HEK293 (cell line): ENCODE measurements at regions not wholly inside any gene's neighbourhood (a gene's known extent, or its start where the extent isn't known, plus 50 kb on each side); places are given as distances from the start of the nearest gene placed in this dataset.

ENCODE experiments used
- CTCF ChIA-PET: fragments of 350-600 bp; formaldehyde crosslinking; extraction: SDS; loops from one replicate; lab custom pipeline; 2021; ENCODE audit warnings: antibody characterized with exemption; lab: Yijun Ruan, JAX
- POLR2A ChIA-PET: fragments of 300-600 bp; formaldehyde crosslinking; extraction: SDS; loops from one replicate; lab custom pipeline; 2020; ENCODE audit warnings: antibody characterized with exemption, inconsistent platforms; lab: Yijun Ruan, JAX
- H3K27ac ChIP-seq: fragments of 200-500 bp; sonication (Bioruptor generic); 2 replicates; pipeline ENCODE4 v1.5.1; 2014; ENCODE audit warnings: low read depth, low read length, control low read depth, inconsistent platforms; ENCODE audit errors: extremely low read depth
- H3K36me3 ChIP-seq, 2 experiments: fragments of 200-500 bp in 1 of 2; sonication (Bioruptor generic) in 1 of 2; 1 replicate in 1 of 2; 2 replicates in 1 of 2; pipeline ENCODE4 v1.5.1; 2014 to 2017; ENCODE audit warnings: inconsistent platforms in 2 of 2, low read length in 2 of 2; ENCODE audit not compliant: control insufficient read depth in 2 of 2, insufficient read depth in 1 of 2
- H3K4me1 ChIP-seq: fragments of 200-500 bp; sonication (Bioruptor generic); 2 replicates; pipeline ENCODE4 v1.5.1; 2014; ENCODE audit warnings: mild to moderate bottlenecking, low read length, inconsistent platforms; ENCODE audit not compliant: control insufficient read depth, insufficient read depth
- H3K4me3 ChIP-seq: 2 replicates; pipeline ENCODE4 v1.5.1; 2011; ENCODE audit warnings: low read depth, mild to moderate bottlenecking, control low read depth, low read length, moderate library complexity
- H3K9me3 ChIP-seq: fragments of 200-500 bp; sonication (Bioruptor generic); 2 replicates; pipeline ENCODE4 v1.5.1; 2014; ENCODE audit warnings: low read depth, low read length, inconsistent platforms; ENCODE audit not compliant: control insufficient read depth, insufficient read depth
- KLF1 ChIP-seq: fragments of 450-650 bp; formaldehyde crosslinking; IDR thresholded peaks from 2 replicates; pipeline ENCODE4 v1.5.1; 2016; ENCODE audit warnings: missing biosample characterization, missing genetic modification characterization
- SETDB1 ChIP-seq: IDR thresholded peaks from one replicate; pipeline ENCODE4 v1.6.1; 2017; ENCODE audit warnings: mild to moderate bottlenecking, low read length, moderate library complexity, mixed read lengths; ENCODE audit not compliant: insufficient read length
- TRIM28 ChIP-seq: IDR thresholded peaks from 2 replicates; pipeline ENCODE4 v1.6.1; 2011; ENCODE audit warnings: low read length, control low read depth, borderline replicate concordance
- ZFP69B ChIP-seq: fragments of 450-650 bp; formaldehyde crosslinking; IDR thresholded peaks from 2 replicates; pipeline ENCODE4 v1.5.1; 2016; ENCODE audit warnings: missing biosample characterization, missing genetic modification characterization
- ZNF184 ChIP-seq: fragments of 450-650 bp; IDR thresholded peaks from 2 replicates; pipeline ENCODE4 v1.5.1; 2018; ENCODE audit warnings: missing biosample characterization, mild to moderate bottlenecking, missing genetic modification characterization
- ZNF510 ChIP-seq: fragments of 450-650 bp; formaldehyde crosslinking; IDR thresholded peaks from 2 replicates; pipeline ENCODE4 v1.5.1; 2018; ENCODE audit warnings: mild to moderate bottlenecking, missing genetic modification characterization, missing biosample characterization; ENCODE audit not compliant: insufficient replicate concordance
- ZNF585B ChIP-seq: fragments of 450-650 bp; formaldehyde crosslinking; IDR thresholded peaks from 2 replicates; pipeline ENCODE4 v1.5.1; 2016; ENCODE audit warnings: missing biosample characterization, missing genetic modification characterization
- ZNF626 ChIP-seq: fragments of 450-650 bp; sonication (Bioruptor Pico); formaldehyde crosslinking; IDR thresholded peaks from 2 replicates; pipeline ENCODE4 v1.5.1; 2018; ENCODE audit warnings: missing biosample characterization, missing genetic modification characterization, inconsistent platforms
- ZNF76 ChIP-seq: fragments of 450-650 bp; formaldehyde crosslinking; IDR thresholded peaks from 2 replicates; pipeline ENCODE4; 2016; ENCODE audit warnings: low read depth, missing biosample characterization, missing genetic modification characterization, borderline replicate concordance
- TF ChIP-seq, protein P1 (sequence below): fragments of 450-650 bp; formaldehyde crosslinking; IDR thresholded peaks from 2 replicates; pipeline ENCODE4 v1.5.1; 2016; ENCODE audit warnings: missing biosample characterization, missing genetic modification characterization
- TF ChIP-seq, protein P2 (sequence below): IDR thresholded peaks from 2 replicates; pipeline ENCODE4 v1.6.1; 2011; ENCODE audit warnings: mild to moderate bottlenecking, low read depth, low read length, borderline replicate concordance
- TF ChIP-seq, protein P3 (sequence below): fragments of 450-650 bp; formaldehyde crosslinking; IDR thresholded peaks from 2 replicates; pipeline ENCODE4 v1.5.1; 2016; ENCODE audit warnings: missing biosample characterization, missing genetic modification characterization
- TF ChIP-seq, protein P4 (sequence below): fragments of 450-650 bp; formaldehyde crosslinking; IDR thresholded peaks from 2 replicates; pipeline ENCODE4 v1.5.0; 2017; ENCODE audit warnings: missing biosample characterization, missing genetic modification characterization, borderline replicate concordance

DNA sequence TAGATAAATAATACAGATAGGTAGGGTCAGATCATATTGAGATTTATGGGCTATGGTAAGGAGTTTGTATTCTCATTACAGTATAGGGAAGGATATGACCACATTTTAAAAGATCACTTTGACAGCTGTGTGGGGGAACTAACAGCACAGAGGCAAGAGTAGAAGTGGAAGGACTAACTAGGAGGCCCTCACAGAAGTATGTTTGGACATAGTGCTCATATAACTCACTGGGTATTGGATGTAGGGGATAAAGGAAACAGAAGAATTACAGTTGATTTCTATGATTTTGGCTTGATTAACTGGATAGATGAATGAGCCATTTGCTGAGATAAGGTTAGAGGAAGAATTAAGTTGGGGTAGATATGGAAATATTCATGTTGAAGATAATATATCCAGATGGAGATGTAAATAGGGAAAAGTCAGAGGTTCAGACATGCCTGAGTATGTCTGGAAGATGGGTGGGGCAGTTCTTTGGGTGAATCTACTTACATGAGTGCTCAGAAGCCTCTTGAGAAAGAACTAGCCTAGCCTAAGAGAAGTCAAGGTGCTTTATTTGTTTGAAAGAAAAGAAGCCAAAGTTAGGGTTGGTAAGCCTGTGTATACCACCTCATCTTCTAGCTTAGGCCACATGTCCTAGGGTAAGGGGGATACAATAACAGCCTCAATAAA, 133.4 kb downstream of the NDFIP2 start (continued):
- TF ChIP-seq ZNF184 (tag by site-specific recombination) (no peak), ZNF626 (no peak)
- TF ChIP-seq, protein P1, sequence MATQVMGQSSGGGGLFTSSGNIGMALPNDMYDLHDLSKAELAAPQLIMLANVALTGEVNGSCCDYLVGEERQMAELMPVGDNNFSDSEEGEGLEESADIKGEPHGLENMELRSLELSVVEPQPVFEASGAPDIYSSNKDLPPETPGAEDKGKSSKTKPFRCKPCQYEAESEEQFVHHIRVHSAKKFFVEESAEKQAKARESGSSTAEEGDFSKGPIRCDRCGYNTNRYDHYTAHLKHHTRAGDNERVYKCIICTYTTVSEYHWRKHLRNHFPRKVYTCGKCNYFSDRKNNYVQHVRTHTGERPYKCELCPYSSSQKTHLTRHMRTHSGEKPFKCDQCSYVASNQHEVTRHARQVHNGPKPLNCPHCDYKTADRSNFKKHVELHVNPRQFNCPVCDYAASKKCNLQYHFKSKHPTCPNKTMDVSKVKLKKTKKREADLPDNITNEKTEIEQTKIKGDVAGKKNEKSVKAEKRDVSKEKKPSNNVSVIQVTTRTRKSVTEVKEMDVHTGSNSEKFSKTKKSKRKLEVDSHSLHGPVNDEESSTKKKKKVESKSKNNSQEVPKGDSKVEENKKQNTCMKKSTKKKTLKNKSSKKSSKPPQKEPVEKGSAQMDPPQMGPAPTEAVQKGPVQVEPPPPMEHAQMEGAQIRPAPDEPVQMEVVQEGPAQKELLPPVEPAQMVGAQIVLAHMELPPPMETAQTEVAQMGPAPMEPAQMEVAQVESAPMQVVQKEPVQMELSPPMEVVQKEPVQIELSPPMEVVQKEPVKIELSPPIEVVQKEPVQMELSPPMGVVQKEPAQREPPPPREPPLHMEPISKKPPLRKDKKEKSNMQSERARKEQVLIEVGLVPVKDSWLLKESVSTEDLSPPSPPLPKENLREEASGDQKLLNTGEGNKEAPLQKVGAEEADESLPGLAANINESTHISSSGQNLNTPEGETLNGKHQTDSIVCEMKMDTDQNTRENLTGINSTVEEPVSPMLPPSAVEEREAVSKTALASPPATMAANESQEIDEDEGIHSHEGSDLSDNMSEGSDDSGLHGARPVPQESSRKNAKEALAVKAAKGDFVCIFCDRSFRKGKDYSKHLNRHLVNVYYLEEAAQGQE (tag by site-specific recombination) = no peak
- TF ChIP-seq, protein P2, sequence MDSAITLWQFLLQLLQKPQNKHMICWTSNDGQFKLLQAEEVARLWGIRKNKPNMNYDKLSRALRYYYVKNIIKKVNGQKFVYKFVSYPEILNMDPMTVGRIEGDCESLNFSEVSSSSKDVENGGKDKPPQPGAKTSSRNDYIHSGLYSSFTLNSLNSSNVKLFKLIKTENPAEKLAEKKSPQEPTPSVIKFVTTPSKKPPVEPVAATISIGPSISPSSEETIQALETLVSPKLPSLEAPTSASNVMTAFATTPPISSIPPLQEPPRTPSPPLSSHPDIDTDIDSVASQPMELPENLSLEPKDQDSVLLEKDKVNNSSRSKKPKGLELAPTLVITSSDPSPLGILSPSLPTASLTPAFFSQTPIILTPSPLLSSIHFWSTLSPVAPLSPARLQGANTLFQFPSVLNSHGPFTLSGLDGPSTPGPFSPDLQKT = no peak
- TF ChIP-seq, protein P3, sequence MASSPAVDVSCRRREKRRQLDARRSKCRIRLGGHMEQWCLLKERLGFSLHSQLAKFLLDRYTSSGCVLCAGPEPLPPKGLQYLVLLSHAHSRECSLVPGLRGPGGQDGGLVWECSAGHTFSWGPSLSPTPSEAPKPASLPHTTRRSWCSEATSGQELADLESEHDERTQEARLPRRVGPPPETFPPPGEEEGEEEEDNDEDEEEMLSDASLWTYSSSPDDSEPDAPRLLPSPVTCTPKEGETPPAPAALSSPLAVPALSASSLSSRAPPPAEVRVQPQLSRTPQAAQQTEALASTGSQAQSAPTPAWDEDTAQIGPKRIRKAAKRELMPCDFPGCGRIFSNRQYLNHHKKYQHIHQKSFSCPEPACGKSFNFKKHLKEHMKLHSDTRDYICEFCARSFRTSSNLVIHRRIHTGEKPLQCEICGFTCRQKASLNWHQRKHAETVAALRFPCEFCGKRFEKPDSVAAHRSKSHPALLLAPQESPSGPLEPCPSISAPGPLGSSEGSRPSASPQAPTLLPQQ (tag by site-specific recombination) = no peak

DNA sequence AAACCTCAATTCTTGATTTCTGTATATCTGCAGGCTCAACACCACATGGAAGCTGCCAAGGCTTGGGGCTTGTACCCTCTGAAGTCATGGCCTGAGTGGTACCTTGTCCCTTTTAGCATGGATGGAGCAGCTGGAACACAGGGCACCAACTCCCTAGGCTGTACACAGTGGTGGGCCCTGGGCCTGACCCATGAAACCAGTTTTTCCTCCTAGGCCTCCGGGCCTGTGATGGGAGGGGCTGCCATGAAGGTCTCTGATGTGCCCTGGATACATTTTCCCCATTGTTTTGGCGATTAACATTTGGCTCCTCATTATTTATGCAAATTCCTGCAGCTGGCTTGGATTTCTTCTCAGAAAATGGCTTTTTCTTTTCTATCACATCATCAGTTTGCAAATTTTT, 131.6 kb downstream of the NDFIP2 start:
- Histone ChIP-seq H3K4me3 (no peak overlapping the region), H3K27ac (no peak overlapping the region), H3K36me3 (no peaks in the 10 kb centered on the region), H3K4me1 (no peaks in the 10 kb centered on the region), H3K9me3 (no peaks in the 10 kb centered on the region)
- TF ChIP-seq ZFP69B (tag by site-specific recombination) (no peak), ZNF510 (tag by site-specific recombination) (no peak), ZNF184 (tag by site-specific recombination) (no peak), TRIM28 (peak; percentile 89; the same call in 1 of the 2 replicates), ZNF585B (tag by site-specific recombination) (peak; percentile 90), KLF1 (tag by site-specific recombination) (no peak), ZNF76 (tag by site-specific recombination) (no peak), SETDB1 (peak; percentile 32)
- TF ChIP-seq, protein P3 (tag by site-specific recombination) = no peak
- TF ChIP-seq, protein P4, sequence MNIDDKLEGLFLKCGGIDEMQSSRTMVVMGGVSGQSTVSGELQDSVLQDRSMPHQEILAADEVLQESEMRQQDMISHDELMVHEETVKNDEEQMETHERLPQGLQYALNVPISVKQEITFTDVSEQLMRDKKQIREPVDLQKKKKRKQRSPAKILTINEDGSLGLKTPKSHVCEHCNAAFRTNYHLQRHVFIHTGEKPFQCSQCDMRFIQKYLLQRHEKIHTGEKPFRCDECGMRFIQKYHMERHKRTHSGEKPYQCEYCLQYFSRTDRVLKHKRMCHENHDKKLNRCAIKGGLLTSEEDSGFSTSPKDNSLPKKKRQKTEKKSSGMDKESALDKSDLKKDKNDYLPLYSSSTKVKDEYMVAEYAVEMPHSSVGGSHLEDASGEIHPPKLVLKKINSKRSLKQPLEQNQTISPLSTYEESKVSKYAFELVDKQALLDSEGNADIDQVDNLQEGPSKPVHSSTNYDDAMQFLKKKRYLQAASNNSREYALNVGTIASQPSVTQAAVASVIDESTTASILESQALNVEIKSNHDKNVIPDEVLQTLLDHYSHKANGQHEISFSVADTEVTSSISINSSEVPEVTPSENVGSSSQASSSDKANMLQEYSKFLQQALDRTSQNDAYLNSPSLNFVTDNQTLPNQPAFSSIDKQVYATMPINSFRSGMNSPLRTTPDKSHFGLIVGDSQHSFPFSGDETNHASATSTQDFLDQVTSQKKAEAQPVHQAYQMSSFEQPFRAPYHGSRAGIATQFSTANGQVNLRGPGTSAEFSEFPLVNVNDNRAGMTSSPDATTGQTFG (tag by site-specific recombination) = no peak
- POLR2A ChIA-PET = no interaction called here
- CTCF ChIA-PET = interaction anchor here (0.6 kb wide), 1 partner anchor 62 kb away, joined by 3 read pairs; no protein-coding TSS in a partner anchor
